Tibial nerve (tissue), 4 donors: ENCODE measurements at regions not wholly inside any gene's neighbourhood (a gene's known extent, or its start where the extent isn't known, plus 50 kb on each side); places are given as distances from the start of the nearest gene placed in this dataset.
A peak's percentile ranks its signal among the peaks of the same experiment; 100 is the strongest.

Source experiments
- DNase-seq, 2 donors: peaks; one replicate each; pipeline ENCODE4 v3.0.0-alpha.2; 2019; ENCODE audit warnings: low spot score in 2 of 2
- H3K27ac ChIP-seq, 4 donors: fragments of 200-600 bp; sonication (generic) in 3 of 4; one replicate each; pipeline ENCODE4 v1.5.1; 2017 to 2019; ENCODE audit warnings: mild to moderate bottlenecking in 1 of 4
- H3K27me3 ChIP-seq, 2 donors: fragments of 200-600 bp; sonication (generic) in 1 of 2; one replicate each; pipeline versions ENCODE4 v1.5.1 to v1.6.0; 2017 to 2019
- H3K36me3 ChIP-seq, 3 donors: fragments of 200-600 bp; sonication (generic); one replicate each; pipeline ENCODE4 v1.5.1; 2018 to 2019
- H3K4me1 ChIP-seq, 4 donors: fragments of 200-600 bp; sonication (generic) in 3 of 4; one replicate each; pipeline ENCODE4 v1.5.1; 2017 to 2019
- H3K4me3 ChIP-seq, 4 donors: fragments of 200-600 bp; sonication (generic) in 3 of 4; one replicate each; pipeline ENCODE4 v1.5.1; 2017 to 2019; ENCODE audit warnings: mild to moderate bottlenecking in 1 of 4, moderate library complexity in 1 of 4
- H3K9me3 ChIP-seq, 4 donors: fragments of 200-600 bp; sonication (generic) in 3 of 4; one replicate each; pipeline ENCODE4 v1.5.1; 2017 to 2019
- EP300 ChIP-seq, 2 donors: sonication (generic); formaldehyde crosslinking; IDR thresholded peaks; one replicate each; pipeline ENCODE4 v1.6.1; 2017; ENCODE audit warnings: antibody characterized with exemption in 2 of 2, mild to moderate bottlenecking in 1 of 2
- POLR2A ChIP-seq, 2 donors: fragments of 450-650 bp; IDR thresholded peaks; one replicate each; pipeline ENCODE4 v1.6.1; 2017; ENCODE audit warnings: antibody characterized with exemption in 2 of 2, mild to moderate bottlenecking in 2 of 2, moderate library complexity in 2 of 2
- WGBS, 2 donors: methylation state at CpG; one replicate each; pipeline ENCODE4 v1.1.5; 2018; 5-methylcytosine and 5-hydroxymethylcytosine counted together
- TF ChIP-seq, protein P1 (sequence below), 5 experiments: fragments of 200-600 bp in 3 of 5; fragments of 450-650 bp in 2 of 5; sonication (generic) in 3 of 5; IDR thresholded peaks; one replicate each; pipeline ENCODE4 v1.5.1; 2016 to 2019; ENCODE audit warnings: antibody characterized with exemption in 5 of 5, mild to moderate bottlenecking in 3 of 5, moderate library complexity in 2 of 5

DNA sequence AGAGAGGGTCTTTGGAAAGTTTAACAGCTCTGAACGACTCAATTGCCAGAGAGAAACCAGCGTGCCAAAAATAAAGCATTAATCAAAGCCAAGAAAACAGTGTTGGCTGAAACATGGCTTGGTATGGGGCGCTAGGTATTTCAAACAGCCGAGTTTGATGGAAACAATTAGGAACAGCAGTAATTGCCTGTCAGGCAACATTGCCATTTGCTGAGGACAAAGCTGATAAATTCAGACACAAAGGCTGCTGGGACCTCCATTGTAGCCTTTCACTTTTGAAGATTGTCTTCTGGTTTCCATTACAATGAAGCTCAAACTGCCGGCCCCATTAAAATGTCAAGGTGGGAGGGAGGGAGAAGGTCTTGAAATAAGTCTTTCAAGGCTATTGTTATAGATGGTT lies 125.4 kb upstream of the SPDL1 start:
- Histone ChIP-seq H3K9me3 (no peaks in the 10 kb centered on the region), H3K27me3 (no peaks in the 10 kb centered on the region), H3K4me3 (no peak overlapping the region), H3K27ac (no peak overlapping the region), H3K4me1 (no peaks in the 10 kb centered on the region), H3K36me3 (no peaks in the 10 kb centered on the region)
- no peak for DNase-seq
- no peak for TF ChIP-seq EP300 (IDR thresholded peaks at IDR 0.05)
- no peak for TF ChIP-seq POLR2A (IDR thresholded peaks at IDR 0.05)
- TF ChIP-seq, protein P1, sequence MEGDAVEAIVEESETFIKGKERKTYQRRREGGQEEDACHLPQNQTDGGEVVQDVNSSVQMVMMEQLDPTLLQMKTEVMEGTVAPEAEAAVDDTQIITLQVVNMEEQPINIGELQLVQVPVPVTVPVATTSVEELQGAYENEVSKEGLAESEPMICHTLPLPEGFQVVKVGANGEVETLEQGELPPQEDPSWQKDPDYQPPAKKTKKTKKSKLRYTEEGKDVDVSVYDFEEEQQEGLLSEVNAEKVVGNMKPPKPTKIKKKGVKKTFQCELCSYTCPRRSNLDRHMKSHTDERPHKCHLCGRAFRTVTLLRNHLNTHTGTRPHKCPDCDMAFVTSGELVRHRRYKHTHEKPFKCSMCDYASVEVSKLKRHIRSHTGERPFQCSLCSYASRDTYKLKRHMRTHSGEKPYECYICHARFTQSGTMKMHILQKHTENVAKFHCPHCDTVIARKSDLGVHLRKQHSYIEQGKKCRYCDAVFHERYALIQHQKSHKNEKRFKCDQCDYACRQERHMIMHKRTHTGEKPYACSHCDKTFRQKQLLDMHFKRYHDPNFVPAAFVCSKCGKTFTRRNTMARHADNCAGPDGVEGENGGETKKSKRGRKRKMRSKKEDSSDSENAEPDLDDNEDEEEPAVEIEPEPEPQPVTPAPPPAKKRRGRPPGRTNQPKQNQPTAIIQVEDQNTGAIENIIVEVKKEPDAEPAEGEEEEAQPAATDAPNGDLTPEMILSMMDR (IDR thresholded peaks at IDR 0.05) = no peak
- 34 to 36% methylated on average over 5 of the region's 5 CpGs for WGBS, 2 donors

- Histone ChIP-seq H3K4me3 (no peak overlapping the region), H3K27me3 (no peaks in the 10 kb centered on the region), H3K36me3 (no peaks in the 10 kb centered on the region), H3K27ac (no peak overlapping the region), H3K4me1 (no peaks in the 10 kb centered on the region), H3K9me3 (no peaks in the 10 kb centered on the region)
- 56 to 58% methylated on average over 1 of the region's 1 CpG for WGBS, 2 donors
- no peak for DNase-seq
- TF ChIP-seq, protein P1 (IDR thresholded peaks at IDR 0.05) = no peak
- TF ChIP-seq EP300 (IDR thresholded peaks at IDR 0.05) = no peak
- no peak for TF ChIP-seq POLR2A (IDR thresholded peaks at IDR 0.05)
These were observed 133.1 kb upstream of the SPDL1 start for GRCh38 chr5:169450464-169450863.

GRCh38 chr5:169448826-169449225 lies 134.7 kb upstream of the SPDL1 start:
- WGBS, 2 donors = 96 to 99% methylated on average over 6 of the region's 6 CpGs
- Histone ChIP-seq H3K4me1 (no peaks in the 10 kb centered on the region), H3K4me3 (no peak overlapping the region), H3K27ac (no peak overlapping the region), H3K36me3 (no peaks in the 10 kb centered on the region), H3K9me3 (no peaks in the 10 kb centered on the region), H3K27me3 (no peaks in the 10 kb centered on the region)
- TF ChIP-seq EP300 (IDR thresholded peaks at IDR 0.05) = no peak
- no peak for TF ChIP-seq POLR2A (IDR thresholded peaks at IDR 0.05)
- TF ChIP-seq, protein P1 (IDR thresholded peaks at IDR 0.05) = no peak
- DNase-seq = no peak

DNA sequence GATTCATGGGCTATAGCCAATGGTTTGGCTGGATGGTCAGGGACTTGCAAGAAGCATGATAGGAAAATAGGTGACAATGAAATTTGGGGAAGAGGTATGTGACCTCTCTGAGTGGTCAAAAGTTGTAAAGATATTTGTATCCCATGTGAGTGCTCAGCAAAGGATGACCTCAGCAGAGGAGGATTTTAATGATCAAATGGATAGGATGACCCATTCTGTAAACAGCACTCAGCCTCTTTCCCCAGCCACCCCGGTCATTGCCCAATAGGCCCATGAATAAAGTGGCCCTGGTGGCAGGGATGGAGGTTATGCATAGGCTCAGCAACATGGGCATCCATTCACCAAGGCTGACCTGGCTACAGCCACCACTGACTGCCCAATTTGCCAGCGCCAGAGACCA lies 138.4 kb upstream of the SPDL1 start:
- H3K4me1 ChIP-seq = peaks cover 0 to 10% (median 0%) of the 10 kb centered on the region in 4 donors
- WGBS, 2 donors = 47 to 50% methylated on average over 2 of the region's 2 CpGs

GRCh38 chr5:169442913-169443784 lies 140.4 kb upstream of the SPDL1 start:
- TF ChIP-seq EP300 (IDR thresholded peaks at IDR 0.05) (no peak), POLR2A (IDR thresholded peaks at IDR 0.05) (no peak)
- TF ChIP-seq, protein P1 (IDR thresholded peaks at IDR 0.05) = no peak
- Histone ChIP-seq H3K36me3 (no peaks in the 10 kb centered on the region), H3K27me3 (no peaks in the 10 kb centered on the region), H3K4me3 (no peak overlapping the region), H3K9me3 (no peaks in the 10 kb centered on the region), H3K4me1 (peaks cover 0 to 10% (median 0%) of the 10 kb centered on the region in 4 donors), H3K27ac (peak overlapping the region in 1 of 4 donors; percentile 43)
- no peak for DNase-seq
- 48 to 57% methylated on average over 9 of the region's 9 CpGs for WGBS, 2 donors

More for the DNA sequence above, 138.4 kb upstream of the SPDL1 start:
- Histone ChIP-seq H3K27me3 (no peaks in the 10 kb centered on the region), H3K9me3 (no peaks in the 10 kb centered on the region), H3K4me3 (no peak overlapping the region), H3K27ac (no peak overlapping the region), H3K36me3 (no peaks in the 10 kb centered on the region)
- DNase-seq = no peak
- TF ChIP-seq, protein P1 (IDR thresholded peaks at IDR 0.05) = no peak
- TF ChIP-seq POLR2A (IDR thresholded peaks at IDR 0.05) (no peak), EP300 (IDR thresholded peaks at IDR 0.05) (no peak)
